ENCODE measurements at regions not wholly inside any gene's neighbourhood (a gene's known extent, or its start where the extent isn't known, plus 50 kb on each side); places are given as distances from the start of the nearest gene placed in this dataset.
"Not testable (repeated sequence)": the region's sequence is repeated elsewhere in the genome, so short reads cannot be mapped to it uniquely, and the experiment has no call there.

DNA sequence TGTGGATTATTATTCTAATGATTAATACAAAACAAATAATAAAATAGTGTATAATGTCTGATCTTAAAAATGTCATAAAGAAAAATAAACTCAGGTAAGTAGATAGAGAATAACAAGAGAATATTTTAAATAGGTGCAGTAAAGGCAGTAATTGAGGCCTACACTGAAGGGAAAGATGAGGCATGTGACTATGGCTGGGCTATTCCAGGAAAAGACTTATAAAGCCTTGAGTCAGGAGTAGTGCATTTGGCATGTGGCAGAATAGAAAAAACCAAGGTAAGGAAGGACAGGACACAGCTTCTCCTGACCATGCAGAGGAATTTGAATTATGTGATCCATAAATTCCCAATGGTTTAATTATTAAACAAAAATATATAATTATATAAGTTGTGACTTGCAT lies 215.6 kb upstream of the C1QTNF3 start:
- not testable (repeated sequence) for TF ChIP-seq CTCF (IDR thresholded peaks at IDR 0.05; ENCODE audit: low read depth, low read length); POLR2A (IDR thresholded peaks at IDR 0.05; ENCODE audit: extremely low read depth, insufficient read length); MAX (IDR thresholded peaks at IDR 0.05; ENCODE audit: low read depth, low read length); MYC (IDR thresholded peaks at IDR 0.05; ENCODE audit: low read depth, low read length)
